HepG2 (cell line): ENCODE measurements at regions not wholly inside any gene's neighbourhood (a gene's known extent, or its start where the extent isn't known, plus 50 kb on each side); places are given as distances from the start of the nearest gene placed in this dataset.

Experiments
- ATAC-seq: fragments of 200-7000 bp; cut with Tn5 transposase; 3 replicates; pipeline ENCODE4 v1.9.1; 2020; ENCODE audit warnings: mild to moderate bottlenecking, moderate library complexity
- BruUV-seq: library from RNA; stranded (reverse); fragments of 400-500 nt; replicated peaks from 2 replicates; lab custom pipeline; 2021; lab: Mats Ljungman, UMichigan
- CTCF ChIA-PET: fragments of 300-600 bp; formaldehyde crosslinking; extraction: SDS; loops from one replicate; lab custom pipeline; 2021; ENCODE audit warnings: low total read pairs, inconsistent platforms, low intra/inter-chr PET ratio; lab: Yijun Ruan, JAX
- POLR2A ChIA-PET: fragments of 350-600 bp; sonication (Branson Sonifier 250); formaldehyde crosslinking; loops from one replicate; lab custom pipeline; 2020; ENCODE audit warnings: antibody characterized with exemption, inconsistent platforms; lab: Yijun Ruan, JAX
- DNase-seq: peaks from one replicate; pipeline ENCODE4 v3.0.0-alpha.2; 2015; ENCODE audit warnings: low spot score
- FAIRE-seq: peaks from 3 replicates; lab custom pipeline; 2011; peaks lifted over from hg19 to GRCh38; lab: Jason Lieb, UNC
- H2AFZ ChIP-seq: one replicate; pipeline ENCODE4 v1.6.1; 2011; ENCODE audit warnings: low read length, inconsistent platforms
- H3K27ac ChIP-seq: fragments of 300-600 bp; 3 replicates; pipeline ENCODE4 v1.8.0; 2011; ENCODE audit warnings: mixed run types, mild to moderate bottlenecking, mixed read lengths, low read length, inconsistent platforms; ENCODE audit not compliant: insufficient read depth; ENCODE audit errors: extremely low read length
- H3K27me3 ChIP-seq, 2 experiments: fragments of 200-600 bp in 1 of 2; 2 replicates in 1 of 2; 3 replicates in 1 of 2; pipeline versions ENCODE4 v1.6.0 to v1.8.0; 2011; ENCODE audit warnings: low read length in 2 of 2, mild to moderate bottlenecking in 2 of 2, moderate library complexity in 2 of 2, inconsistent platforms in 1 of 2; ENCODE audit not compliant: insufficient read depth in 2 of 2, control insufficient read depth in 1 of 2
- H3K36me3 ChIP-seq, 2 experiments: fragments of 200-600 bp in 1 of 2; replicated peaks in 1 of 2; 2 replicates in 1 of 2; 3 replicates in 1 of 2; pipeline versions ENCODE4 v1.5.1 to v1.8.0; 2011; ENCODE audit warnings: low read length in 2 of 2, inconsistent platforms in 1 of 2; ENCODE audit not compliant: insufficient read depth in 2 of 2, control insufficient read depth in 1 of 2
- H3K4me1 ChIP-seq: 2 replicates; pipeline ENCODE4 v1.5.1; 2012; ENCODE audit warnings: low read length, inconsistent platforms; ENCODE audit not compliant: insufficient read depth
- H3K4me2 ChIP-seq: 2 replicates; pipeline ENCODE4 v1.6.0; 2011; ENCODE audit warnings: low read depth, low read length, inconsistent platforms
- H3K4me3 ChIP-seq, 3 experiments: fragments of 200-600 bp in 1 of 3; sonication (generic), shearing (Covaris generic) in 1 of 3; replicated peaks in 1 of 3; 2 replicates each; pipeline ENCODE4 v1.5.1; 2011 to 2016; ENCODE audit warnings: low read length in 3 of 3, inconsistent platforms in 2 of 3, low read depth in 2 of 3, mild to moderate bottlenecking in 2 of 3, control low read depth in 1 of 3, mixed read lengths in 1 of 3; ENCODE audit not compliant: insufficient read depth in 1 of 3
- H3K79me2 ChIP-seq: one replicate; pipeline ENCODE4 v1.6.1; 2011; ENCODE audit warnings: low read length, inconsistent platforms; ENCODE audit not compliant: insufficient read depth
- H3K9ac ChIP-seq: 2 replicates; pipeline ENCODE4 v1.6.0; 2011; ENCODE audit warnings: mild to moderate bottlenecking, low read depth, low read length, inconsistent platforms; ENCODE audit not compliant: insufficient read depth
- H3K9me3 ChIP-seq: 2 replicates; pipeline ENCODE4 v1.5.1; 2012; ENCODE audit warnings: mild to moderate bottlenecking, low read length
- H4K20me1 ChIP-seq: 2 replicates; pipeline ENCODE4 v1.6.0; 2011; ENCODE audit warnings: inconsistent platforms, mild to moderate bottlenecking, low read length, moderate library complexity; ENCODE audit not compliant: insufficient read depth
- KAT8 ChIP-seq: IDR thresholded peaks from 2 replicates; pipeline ENCODE4 v1.6.1; 2016; ENCODE audit warnings: missing genetic modification reagents, missing compliant biosample characterization
- MAX ChIP-seq: IDR thresholded peaks from 2 replicates; pipeline ENCODE4 v1.6.1; 2012; ENCODE audit warnings: inconsistent platforms
- MED13 ChIP-seq: sonication (generic); formaldehyde crosslinking; IDR thresholded peaks from 2 replicates; pipeline ENCODE4 v1.5.0; 2020; ENCODE audit warnings: missing genetic modification reagents
- MLXIP ChIP-seq: sonication (generic); formaldehyde crosslinking; IDR thresholded peaks from 2 replicates; pipeline ENCODE4 v1.9.0; 2021; ENCODE audit warnings: missing genetic modification reagents, borderline replicate concordance
- MNT ChIP-seq: fragments of 450-650 bp; IDR thresholded peaks from 2 replicates; pipeline ENCODE4 v1.6.1; 2016
- MTF2 ChIP-seq: sonication (generic); formaldehyde crosslinking; IDR thresholded peaks from 2 replicates; pipeline ENCODE4 v1.5.0; 2020; ENCODE audit warnings: missing genetic modification reagents, borderline replicate concordance
- PRDM15 ChIP-seq: sonication (generic); formaldehyde crosslinking; IDR thresholded peaks from 2 replicates; pipeline ENCODE4 v1.4.0; 2020; ENCODE audit warnings: missing genetic modification reagents
- RBFOX2 ChIP-seq: fragments of 200-400 bp; formaldehyde crosslinking; IDR thresholded peaks from 2 replicates; pipeline ENCODE4 v1.6.1; 2017; ENCODE audit warnings: low read depth, mild to moderate bottlenecking, low read length
- SALL1 ChIP-seq: sonication (generic); formaldehyde crosslinking; IDR thresholded peaks from 2 replicates; pipeline ENCODE4 v1.8.0; 2022; ENCODE audit warnings: mild to moderate bottlenecking, missing genetic modification reagents
- ZFP36L1 ChIP-seq: sonication (generic); formaldehyde crosslinking; IDR thresholded peaks from 2 replicates; pipeline ENCODE4 v1.8.0; 2022; ENCODE audit warnings: mild to moderate bottlenecking, missing genetic modification reagents, moderate library complexity
- ZHX1 ChIP-seq: sonication (generic); formaldehyde crosslinking; IDR thresholded peaks from 2 replicates; pipeline ENCODE4 v1.8.1; 2022; ENCODE audit warnings: low read depth, mild to moderate bottlenecking, missing genetic modification reagents
- ZNF136 ChIP-seq: sonication (generic); formaldehyde crosslinking; IDR thresholded peaks from 2 replicates; pipeline ENCODE4 v1.8.1; 2022; ENCODE audit warnings: low read depth, mild to moderate bottlenecking, moderate library complexity, missing genetic modification reagents
- ZNF205 ChIP-seq: IDR thresholded peaks from 2 replicates; pipeline ENCODE4 v1.6.1; 2018; ENCODE audit warnings: missing biosample characterization, missing genetic modification reagents
- ZNF33B ChIP-seq: sonication (generic); formaldehyde crosslinking; IDR thresholded peaks from 2 replicates; pipeline ENCODE4 v1.5.1; 2020; ENCODE audit warnings: mild to moderate bottlenecking, missing genetic modification reagents
- in situ Hi-C: cut with HindIII; loops from 2 replicates; pipeline ENCODE4 v1.10.0; 2017; ENCODE audit warnings: low pct_unique_long_range_greater_than_20kb; ENCODE audit not compliant: extremely low pct_ligation_motif_present
- intact Hi-C: fragments of 100-400 bp; cut with micrococcal nuclease; formaldehyde crosslinking; loops from one replicate; pipeline ENCODE4 v1.10.0; 2022; ENCODE audit not compliant: unreplicated experiment

GRCh38 chr1:193574913-193575312 lies 388.5 kb upstream of the B3GALT2 start (continued):
- TF ChIP-seq PRDM15 (CRISPR knock-in tag) (no peak), ZNF205 (CRISPR knock-in tag) (no peak), ZNF33B (CRISPR knock-in tag) (no peak), MLXIP (CRISPR knock-in tag) (no peak), ZFP36L1 (CRISPR knock-in tag) (no peak)

- in situ Hi-C loops, result no loop called here
- H3K36me3 ChIP-seq, result no peaks in the 10 kb centered on the region
- H3K27ac ChIP-seq, result no peak overlapping the region
- no peaks in the 10 kb centered on the region for H3K79me2 ChIP-seq
- no peak overlapping the region for H3K4me2 ChIP-seq
- ChIA-PET CTCF (no interaction called here), POLR2A (no interaction called here)
- H2AFZ ChIP-seq, result no peak overlapping the region
- no peaks in the 10 kb centered on the region for H3K4me1 ChIP-seq
- H4K20me1 ChIP-seq, result no peaks in the 10 kb centered on the region
- ATAC-seq, result no peak
- no peak for DNase-seq
- H3K4me3 ChIP-seq, result no peak overlapping the region
- no peaks in the 10 kb centered on the region for H3K27me3 ChIP-seq
- H3K9me3 ChIP-seq, result no peaks in the 10 kb centered on the region
- BruUV-seq, result no TSS peak
- intact Hi-C loops, result no loop called here
- H3K9ac ChIP-seq, result no peak overlapping the region
- FAIRE-seq, result no peak
- TF ChIP-seq RBFOX2 (no peak), MAX (no peak), MTF2 (CRISPR knock-in tag) (no peak), SALL1 (CRISPR knock-in tag) (no peak), KAT8 (CRISPR knock-in tag) (no peak), MED13 (no peak), ZHX1 (no peak), ZNF136 (CRISPR knock-in tag) (no peak), MNT (no peak)
Measured at GRCh38 chr1:193569983-193570269, 383.5 kb upstream of the B3GALT2 start.
